ENCODE measurements at regions not wholly inside any gene's neighbourhood (a gene's known extent, or its start where the extent isn't known, plus 50 kb on each side); places are given as distances from the start of the nearest gene placed in this dataset.

GRCh38 chr20:60331688-60332300 lies 373.6 kb downstream of the CDH26 start:
- H3K9ac ChIP-seq (ENCODE audit: extremely low read depth, low read length, poor library complexity, severe bottlenecking): no peak overlapping the region

GRCh38 chr20:60332523-60332922 lies 374.3 kb downstream of the CDH26 start:
- no peak for DNase-seq
- no peak overlapping the region for H3K27ac ChIP-seq (ENCODE audit: low read depth, low read length)
- H3K4me1 Mint-ChIP-seq: peaks cover 15% of the 10 kb centered on the region
- no peaks in the 10 kb centered on the region for H3K4me1 ChIP-seq (ENCODE audit: control insufficient read depth, insufficient read depth, low read length)
- 89 to 93% methylated on average over 3 of the region's 3 CpGs for WGBS, 2 experiments (ENCODE audit: insufficient coverage in 1 of 2, insufficient read length in 1 of 2)
- peaks cover 4% of the 10 kb centered on the region for H3K27me3 Mint-ChIP-seq (ENCODE audit: insufficient read depth)
- H3K4me3 Mint-ChIP-seq: no peak overlapping the region
- H3K9ac ChIP-seq (ENCODE audit: extremely low read depth, low read length, poor library complexity, severe bottlenecking): no peak overlapping the region
- H3K36me3 ChIP-seq (ENCODE audit: control insufficient read depth, insufficient read depth, low read length): no peaks in the 10 kb centered on the region
- no peak overlapping the region for H3K27ac Mint-ChIP-seq
- H3K4me3 ChIP-seq (ENCODE audit: low read length): no peak overlapping the region
- H3K9me3 ChIP-seq (ENCODE audit: control insufficient read depth, low read length): no peaks in the 10 kb centered on the region
- peaks cover 9% of the 10 kb centered on the region for H3K9me3 Mint-ChIP-seq
- no peak for TF ChIP-seq CTCF (conservative IDR thresholded peaks at IDR 0.05)
- H3K27me3 ChIP-seq (ENCODE audit: control insufficient read depth, insufficient read depth, low read length, poor library complexity, severe bottlenecking): no peaks in the 10 kb centered on the region
- no peaks in the 10 kb centered on the region for H3K36me3 Mint-ChIP-seq (ENCODE audit: low read depth)

More at GRCh38 chr20:60331688-60332300, 373.6 kb downstream of the CDH26 start:
- no peaks in the 10 kb centered on the region for H3K4me1 ChIP-seq (ENCODE audit: control insufficient read depth, insufficient read depth, low read length)
- peaks cover 3% of the 10 kb centered on the region for H3K27me3 Mint-ChIP-seq (ENCODE audit: insufficient read depth)
- H3K27ac Mint-ChIP-seq: no peak overlapping the region
- H3K27me3 ChIP-seq (ENCODE audit: control insufficient read depth, insufficient read depth, low read length, poor library complexity, severe bottlenecking): no peaks in the 10 kb centered on the region
- no peak overlapping the region for H3K4me3 ChIP-seq (ENCODE audit: low read length)
- H3K36me3 Mint-ChIP-seq (ENCODE audit: low read depth): no peaks in the 10 kb centered on the region
- TF ChIP-seq CTCF (conservative IDR thresholded peaks at IDR 0.05): no peak
- H3K4me1 Mint-ChIP-seq: peaks cover 15% of the 10 kb centered on the region
- 88 to 93% methylated on average over 8 to 11 of the region's 11 CpGs for WGBS, 2 experiments (ENCODE audit: insufficient coverage in 1 of 2, insufficient read length in 1 of 2)
- H3K9me3 Mint-ChIP-seq: peaks cover 3% of the 10 kb centered on the region
- no peak overlapping the region for H3K27ac ChIP-seq (ENCODE audit: low read depth, low read length)
- H3K9me3 ChIP-seq (ENCODE audit: control insufficient read depth, low read length): no peaks in the 10 kb centered on the region
- no peak overlapping the region for H3K4me3 Mint-ChIP-seq
- H3K36me3 ChIP-seq (ENCODE audit: control insufficient read depth, insufficient read depth, low read length): no peaks in the 10 kb centered on the region
- DNase-seq: no peak

- Mint-ChIP-seq H3K4me3 (no peak overlapping the region), H3K9me3 (peaks cover 11% of the 10 kb centered on the region), H3K27me3 (ENCODE audit: insufficient read depth) (peaks cover 7% of the 10 kb centered on the region), H3K36me3 (ENCODE audit: low read depth) (no peaks in the 10 kb centered on the region), H3K4me1 (peaks cover 15% of the 10 kb centered on the region), H3K27ac (no peak overlapping the region)
- no peak overlapping the region for H3K27ac ChIP-seq (ENCODE audit: low read depth, low read length)
- no peak overlapping the region for H3K9ac ChIP-seq (ENCODE audit: extremely low read depth, low read length, poor library complexity, severe bottlenecking)
- H3K36me3 ChIP-seq (ENCODE audit: control insufficient read depth, insufficient read depth, low read length): no peaks in the 10 kb centered on the region
- TF ChIP-seq CTCF (conservative IDR thresholded peaks at IDR 0.05): no peak
- no peaks in the 10 kb centered on the region for H3K4me1 ChIP-seq (ENCODE audit: control insufficient read depth, insufficient read depth, low read length)
- DNase-seq: no peak
- 92 to 94% methylated on average over 3 of the region's 3 CpGs for WGBS, 2 experiments (ENCODE audit: insufficient coverage in 1 of 2, insufficient read length in 1 of 2)
- H3K9me3 ChIP-seq (ENCODE audit: control insufficient read depth, low read length): no peaks in the 10 kb centered on the region
- no peaks in the 10 kb centered on the region for H3K27me3 ChIP-seq (ENCODE audit: control insufficient read depth, insufficient read depth, low read length, poor library complexity, severe bottlenecking)
- no peak overlapping the region for H3K4me3 ChIP-seq (ENCODE audit: low read length)
These were observed 376.7 kb downstream of the CDH26 start for GRCh38 chr20:60334911-60335310.

Data from endodermal cell (in vitro differentiated cells).